CD4-positive, alpha-beta T cell (primary cell): ENCODE measurements at regions not wholly inside any gene's neighbourhood (a gene's known extent, or its start where the extent isn't known, plus 50 kb on each side); places are given as distances from the start of the nearest gene placed in this dataset.

Experiments
- ATAC-seq: fragments of 200-7000 bp; cut with Tn5 transposase; one replicate; pipeline ENCODE4 v1.10.0; 2022; ENCODE audit warnings: mild to moderate bottlenecking; ENCODE audit not compliant: poor library complexity
- CTCF ChIA-PET: fragments of 350-600 bp; sonication (Branson Sonifier 250); formaldehyde crosslinking; loops from one replicate; lab custom pipeline; 2021; ENCODE audit warnings: antibody characterized with exemption, inconsistent platforms; lab: Charles Lee
- POLR2A ChIA-PET: fragments of 350-600 bp; sonication (Branson Sonifier 250); formaldehyde crosslinking; loops from one replicate; lab custom pipeline; 2021; ENCODE audit warnings: antibody characterized with exemption, inconsistent platforms; lab: Charles Lee
- DNase-seq, 14 experiments: peaks; one replicate each; pipeline ENCODE4 v3.0.0-alpha.2; 2013 to 2020; ENCODE audit warnings: mixed read lengths in 2 of 14
- H3K27ac ChIP-seq, 2 donors: one replicate each; pipeline versions ENCODE4 v1.5.1 to v1.7.0; 2013; ENCODE audit warnings: low read length in 2 of 2, low read depth in 1 of 2, mild to moderate bottlenecking in 1 of 2
- H3K27me3 ChIP-seq, 2 experiments: 1 replicate in 1 of 2; 2 replicates in 1 of 2; pipeline versions ENCODE4 v1.6.1 to v1.7.0; 2013; ENCODE audit warnings: low read length in 2 of 2, control low read depth in 1 of 2, mild to moderate bottlenecking in 1 of 2, moderate library complexity in 1 of 2; ENCODE audit not compliant: insufficient read depth in 2 of 2, control insufficient read depth in 1 of 2
- H3K36me3 ChIP-seq: one replicate; pipeline ENCODE4 v1.6.1; 2013; ENCODE audit warnings: low read length, control low read depth; ENCODE audit not compliant: insufficient read depth
- H3K4me1 ChIP-seq: one replicate; pipeline ENCODE4 v1.6.1; 2013; ENCODE audit warnings: low read length, control low read depth; ENCODE audit not compliant: insufficient read depth
- H3K4me3 ChIP-seq: one replicate; pipeline ENCODE4 v1.5.1; 2013; ENCODE audit warnings: mild to moderate bottlenecking, low read length, moderate library complexity
- H3K9me3 ChIP-seq, 2 experiments: 1 replicate in 1 of 2; 2 replicates in 1 of 2; pipeline versions ENCODE4 v1.6.1 to v1.7.0; 2013; ENCODE audit warnings: low read length in 2 of 2, mild to moderate bottlenecking in 2 of 2, control low read depth in 1 of 2, moderate library complexity in 1 of 2; ENCODE audit not compliant: control insufficient read depth in 1 of 2, insufficient read depth in 1 of 2
- H3K27ac Mint-ChIP-seq: one replicate; pipeline ENCODE4 v1.8.0; 2020; ENCODE audit warnings: mixed read lengths
- H3K27me3 Mint-ChIP-seq: one replicate; pipeline ENCODE4 v1.8.0; 2021; ENCODE audit warnings: mixed read lengths
- H3K36me3 Mint-ChIP-seq: one replicate; pipeline ENCODE4 v1.8.0; 2021; ENCODE audit warnings: low read depth, mixed read lengths
- H3K4me1 Mint-ChIP-seq: one replicate; pipeline ENCODE4 v1.8.0; 2021; ENCODE audit warnings: low read depth, mixed read lengths
- H3K4me3 Mint-ChIP-seq: one replicate; pipeline ENCODE4 v1.8.0; 2020; ENCODE audit warnings: mild to moderate bottlenecking, mixed read lengths
- H3K9me3 Mint-ChIP-seq: one replicate; pipeline ENCODE4 v1.8.0; 2020; ENCODE audit warnings: mixed read lengths
- CTCF ChIP-seq: fragments of 200-600 bp; IDR thresholded peaks from one replicate; pipeline ENCODE4 v1.8.0; 2022; ENCODE audit warnings: antibody characterized with exemption, mild to moderate bottlenecking
- intact Hi-C, 2 experiments: fragments of 100-400 bp; cut with DNase I in 1 of 2; cut with micrococcal nuclease in 1 of 2; formaldehyde crosslinking; loops; one replicate each; pipeline versions ENCODE4 v1.15.1 to v1.9.0; 2023 to 2025; cut with DNase I, micrococcal nuclease

- ChIA-PET POLR2A (no interaction called here), CTCF (no interaction called here)
- Mint-ChIP-seq H3K27ac (no peak overlapping the region), H3K4me1 (no peaks in the 10 kb centered on the region), H3K36me3 (no peaks in the 10 kb centered on the region), H3K4me3 (no peak overlapping the region), H3K27me3 (no peaks in the 10 kb centered on the region), H3K9me3 (peaks cover 18% of the 10 kb centered on the region)
- Histone ChIP-seq H3K36me3 (no peaks in the 10 kb centered on the region), H3K4me1 (no peaks in the 10 kb centered on the region), H3K27me3 (no peaks in the 10 kb centered on the region), H3K9me3 (peaks cover 0 to 10% of the 10 kb centered on the region in 2 experiments), H3K4me3 (no peak overlapping the region), H3K27ac (no peak overlapping the region)
- TF ChIP-seq CTCF: no peak
- intact Hi-C loops: no loop called here
- DNase-seq: no peak
- ATAC-seq: no peak
Observed at GRCh38 chr3:176347424-176348146, 849.7 kb downstream of the TBL1XR1 start.

- DNase-seq (no peak), ATAC-seq (no peak)
- H3K9me3 Mint-ChIP-seq: peaks cover 22% of the 10 kb centered on the region
- intact Hi-C loops: no loop called here
- H3K4me3 Mint-ChIP-seq: no peak overlapping the region
- POLR2A ChIA-PET: no interaction called here
- no peak overlapping the region for H3K4me3 ChIP-seq
- no peak overlapping the region for H3K27ac Mint-ChIP-seq
- H3K27me3 ChIP-seq: no peaks in the 10 kb centered on the region
- no peaks in the 10 kb centered on the region for H3K4me1 Mint-ChIP-seq
- CTCF ChIA-PET: no interaction called here
- no peaks in the 10 kb centered on the region for H3K4me1 ChIP-seq
- no peaks in the 10 kb centered on the region for H3K36me3 Mint-ChIP-seq
- no peaks in the 10 kb centered on the region for H3K27me3 Mint-ChIP-seq
- TF ChIP-seq CTCF: no peak
- H3K27ac ChIP-seq: no peak overlapping the region
- H3K9me3 ChIP-seq: peaks cover 0 to 8% of the 10 kb centered on the region in 2 experiments
- no peaks in the 10 kb centered on the region for H3K36me3 ChIP-seq
Observed at GRCh38 chr3:176341963-176342362, 855.3 kb downstream of the TBL1XR1 start.

- Mint-ChIP-seq H3K4me3 (no peak overlapping the region), H3K9me3 (peaks cover 5% of the 10 kb centered on the region), H3K4me1 (no peaks in the 10 kb centered on the region), H3K36me3 (no peaks in the 10 kb centered on the region), H3K27ac (no peak overlapping the region), H3K27me3 (no peaks in the 10 kb centered on the region)
- ChIA-PET CTCF (no interaction called here), POLR2A (no interaction called here)
- Histone ChIP-seq H3K4me3 (no peak overlapping the region), H3K36me3 (no peaks in the 10 kb centered on the region), H3K9me3 (no peaks in the 10 kb centered on the region), H3K27ac (no peak overlapping the region), H3K27me3 (no peaks in the 10 kb centered on the region), H3K4me1 (no peaks in the 10 kb centered on the region)
- intact Hi-C loops: no loop called here
- ATAC-seq: no peak
- no peak for DNase-seq
- no peak for TF ChIP-seq CTCF
Observed at GRCh38 chr3:176328666-176329065, 868.6 kb downstream of the TBL1XR1 start.
